ENCODE measurements at regions not wholly inside any gene's neighbourhood (a gene's known extent, or its start where the extent isn't known, plus 50 kb on each side); places are given as distances from the start of the nearest gene placed in this dataset.

GRCh38 chr2:122528061-122528460, 772.6 kb downstream of the TSN start:
- no peak overlapping the region for H3K18ac ChIP-seq (ENCODE audit: extremely low read depth, low read length)
- no peak overlapping the region for H2BK15ac ChIP-seq (ENCODE audit: low read length)
- no peaks in the 10 kb centered on the region for H3K36me3 ChIP-seq (ENCODE audit: control insufficient read depth in 2 of 4, insufficient read depth in 4 of 4, low read length in 3 of 4)
- no peak overlapping the region for H2BK5ac ChIP-seq (ENCODE audit: low read depth, low read length)
- H4K5ac ChIP-seq (ENCODE audit: insufficient read length, low read depth, low read length) = no peak overlapping the region
- POLR2A ChIA-PET (ENCODE audit: partially characterized antibody) = no interaction called here
- no peak overlapping the region for H3K4ac ChIP-seq (replicated peaks; ENCODE audit: insufficient read length, low read depth, low read length)
- no peak overlapping the region for H3K4me3 ChIP-seq (ENCODE audit: extremely low read depth in 1 of 4, insufficient read depth in 2 of 4, low read depth in 3 of 4, low read length in 4 of 4)
- H3K79me1 ChIP-seq (ENCODE audit: low read depth, low read length) = no peaks in the 10 kb centered on the region
- H4K20me1 ChIP-seq (replicated peaks in 1 of 2; ENCODE audit: control insufficient read depth in 1 of 2, insufficient read depth in 2 of 2, low read length in 2 of 2) = no peaks in the 10 kb centered on the region
- H3K9ac ChIP-seq (replicated peaks in 1 of 4; ENCODE audit: extremely low read depth in 1 of 4, low read depth in 3 of 4, low read length in 3 of 4) = no peak overlapping the region
- H3K4me2 ChIP-seq (ENCODE audit: insufficient read depth in 1 of 2, low read depth in 2 of 2, low read length in 2 of 2) = no peak overlapping the region
- 94% methylated on average over 3 of the region's 3 CpGs; no CpG with 5 or more reads in 1 of the 2 experiments for WGBS, 2 experiments (ENCODE audit: extremely low coverage in 1 of 2, insufficient coverage in 1 of 2, insufficient read length in 1 of 2, insufficient replicate concordance in 2 of 2, low coverage in 1 of 2, low lambda C conversion rate in 2 of 2, missing lambda C conversion rate in 1 of 2)
- no peak overlapping the region for H2BK120ac ChIP-seq (replicated peaks; ENCODE audit: low read depth, low read length)
- TF ChIP-seq SIRT6 (IDR thresholded peaks at IDR 0.05; ENCODE audit: low read length) = no peak
- TF ChIP-seq SP1 (IDR thresholded peaks at IDR 0.05; ENCODE audit: low read depth, low read length) = no peak
- TF ChIP-seq ATF2 (IDR thresholded peaks at IDR 0.05; ENCODE audit: low read length) = no peak
- TF ChIP-seq ASH2L (IDR thresholded peaks at IDR 0.05; ENCODE audit: low read length) = no peak
- no peak for TF ChIP-seq ATF3 (IDR thresholded peaks at IDR 0.05; ENCODE audit: insufficient read depth, low read depth, low read length)
- no peak for TF ChIP-seq E2F6 (IDR thresholded peaks at IDR 0.05)
- TF ChIP-seq RFX5 (IDR thresholded peaks at IDR 0.05; ENCODE audit: borderline replicate concordance, low read depth, low read length) = no peak
- TF ChIP-seq EGR1 (IDR thresholded peaks at IDR 0.05; ENCODE audit: borderline replicate concordance, low read depth, low read length) = no peak
- no peak for TF ChIP-seq RXRA (IDR thresholded peaks at IDR 0.05; ENCODE audit: insufficient read depth, low read depth, low read length)
- TF ChIP-seq SAP30 (IDR thresholded peaks at IDR 0.05; ENCODE audit: insufficient read depth, insufficient replicate concordance, low read length) = no peak
- no peaks in the 10 kb centered on the region for H3K79me2 ChIP-seq (ENCODE audit: control insufficient read depth in 1 of 2, insufficient read depth in 2 of 2, low read length in 2 of 2)
- CTCF ChIA-PET (ENCODE audit: partially characterized antibody) = interaction anchor here (1.1 kb wide), 1 partner anchor 10 kb away, joined by 3 read pairs; no protein-coding TSS in a partner anchor
- no peak overlapping the region for H4K8ac ChIP-seq (ENCODE audit: extremely low read depth, insufficient read depth, low read length)
- H3K23me2 ChIP-seq (ENCODE audit: low read depth, low read length) = no peaks in the 10 kb centered on the region; the same call in 1 of the 2 replicates
- no peak overlapping the region for H2AFZ ChIP-seq (ENCODE audit: low read length)
- no peak overlapping the region for H3K56ac ChIP-seq (replicated peaks; ENCODE audit: insufficient read length, low read depth, low read length)
- H2AK5ac ChIP-seq (ENCODE audit: low read depth, low read length) = no peak overlapping the region
- H3K9me3 ChIP-seq (ENCODE audit: insufficient read depth in 2 of 2, low read depth in 1 of 2, low read length in 1 of 2) = no peaks in the 10 kb centered on the region
- no peaks in the 10 kb centered on the region for H3K27me3 ChIP-seq (replicated peaks in 1 of 4; ENCODE audit: control insufficient read depth in 3 of 4, extremely low read depth in 1 of 4, insufficient read depth in 3 of 4, low read length in 3 of 4)
- no peak overlapping the region for H3K14ac ChIP-seq (ENCODE audit: insufficient read length)
- DNase-seq (ENCODE audit: low read depth in 1 of 2, low spot score in 2 of 2) (no peak), FAIRE-seq (no peak)
- H2BK12ac ChIP-seq (ENCODE audit: low read depth, low read length) = no peak overlapping the region
- H3K27ac ChIP-seq (ENCODE audit: low read depth, low read length) = no peak overlapping the region
- no peak overlapping the region for H2BK20ac ChIP-seq (ENCODE audit: low read length)
- H4K91ac ChIP-seq (replicated peaks; ENCODE audit: insufficient read length, low read length) = no peak overlapping the region
- H3K4me1 ChIP-seq (replicated peaks in 1 of 4; ENCODE audit: control insufficient read depth in 3 of 4, insufficient read depth in 4 of 4, low read length in 3 of 4) = peaks cover 0 to 9% (median 0%) of the 10 kb centered on the region in 4 experiments; a peak in 4 of 7 replicates
- no peak overlapping the region for H3K23ac ChIP-seq (ENCODE audit: insufficient read length)
